Fibroblast of lung (primary cell): ENCODE measurements at regions not wholly inside any gene's neighbourhood (a gene's known extent, or its start where the extent isn't known, plus 50 kb on each side); places are given as distances from the start of the nearest gene placed in this dataset.
A peak's percentile ranks its signal among the peaks of the same experiment; 100 is the strongest.

Experiments
- DNase-seq, 2 donors: peaks; one replicate each; pipeline versions ENCODE4 v3.0.0 to v3.0.0-alpha.2; 2010; ENCODE audit warnings: low read depth in 2 of 2
- H2AFZ ChIP-seq: 2 replicates; pipeline ENCODE4 v1.5.1; 2012; ENCODE audit warnings: low read length, control low read depth, inconsistent platforms
- H3K27ac ChIP-seq: 2 replicates; pipeline ENCODE4 v1.5.1; 2011; ENCODE audit warnings: low read length, control low read depth; ENCODE audit not compliant: insufficient read depth
- H3K27me3 ChIP-seq: 2 replicates; pipeline ENCODE4 v1.5.1; 2011; ENCODE audit warnings: mild to moderate bottlenecking, low read length; ENCODE audit not compliant: control insufficient read depth, insufficient read depth
- H3K36me3 ChIP-seq: 2 replicates; pipeline ENCODE4 v1.5.1; 2011; ENCODE audit warnings: low read length; ENCODE audit not compliant: control insufficient read depth, insufficient read depth
- H3K4me1 ChIP-seq: 2 replicates; pipeline ENCODE4 v1.5.1; 2011; ENCODE audit warnings: low read length; ENCODE audit not compliant: control insufficient read depth, insufficient read depth; ENCODE audit errors: extremely low read depth
- H3K4me2 ChIP-seq: 2 replicates; pipeline ENCODE4 v1.5.1; 2011; ENCODE audit warnings: low read length, control low read depth; ENCODE audit not compliant: insufficient read depth; ENCODE audit errors: extremely low read depth
- H3K4me3 ChIP-seq, 4 experiments: fragments of 200-600 bp in 1 of 4; sonication (generic) in 1 of 4; replicated peaks in 1 of 4; 2 replicates each; pipeline ENCODE4 v1.5.1; 2011 to 2016; ENCODE audit warnings: low read length in 4 of 4, low read depth in 3 of 4, mild to moderate bottlenecking in 3 of 4, control low read depth in 2 of 4, inconsistent platforms in 1 of 4, mixed read lengths in 1 of 4; ENCODE audit not compliant: insufficient read depth in 1 of 4; ENCODE audit errors: control extremely low read depth in 1 of 4
- H3K79me2 ChIP-seq: 2 replicates; pipeline ENCODE4 v1.5.1; 2012; ENCODE audit warnings: mild to moderate bottlenecking, low read length, inconsistent platforms; ENCODE audit not compliant: control insufficient read depth, insufficient read depth
- H3K9ac ChIP-seq: 2 replicates; pipeline ENCODE4 v1.5.1; 2011; ENCODE audit warnings: mild to moderate bottlenecking, low read length, control low read depth; ENCODE audit not compliant: insufficient read depth
- H3K9me3 ChIP-seq: 2 replicates; pipeline ENCODE4 v1.5.1; 2012; ENCODE audit warnings: low read depth, low read length; ENCODE audit not compliant: control insufficient read depth, insufficient read depth
- H4K20me1 ChIP-seq: 2 replicates; pipeline ENCODE4 v1.5.1; 2011; ENCODE audit warnings: low read length; ENCODE audit not compliant: control insufficient read depth, insufficient read depth; ENCODE audit errors: extremely low read depth
- EZH2 ChIP-seq: IDR thresholded peaks from 2 replicates; pipeline ENCODE4 v1.5.1; 2012; ENCODE audit warnings: low read length, control low read depth, mild to moderate bottlenecking; ENCODE audit errors: missing control alignments
- TF ChIP-seq, protein P1 (sequence below), 2 donors: IDR thresholded peaks in 1 of 2; conservative IDR thresholded peaks in 1 of 2; 1 replicate in 1 of 2; 2 replicates in 1 of 2; pipeline ENCODE4 v1.5.1; 2011 to 2012; ENCODE audit warnings: low read length in 2 of 2, control low read depth in 1 of 2, inconsistent platforms in 1 of 2, low read depth in 1 of 2, mild to moderate bottlenecking in 1 of 2

DNA sequence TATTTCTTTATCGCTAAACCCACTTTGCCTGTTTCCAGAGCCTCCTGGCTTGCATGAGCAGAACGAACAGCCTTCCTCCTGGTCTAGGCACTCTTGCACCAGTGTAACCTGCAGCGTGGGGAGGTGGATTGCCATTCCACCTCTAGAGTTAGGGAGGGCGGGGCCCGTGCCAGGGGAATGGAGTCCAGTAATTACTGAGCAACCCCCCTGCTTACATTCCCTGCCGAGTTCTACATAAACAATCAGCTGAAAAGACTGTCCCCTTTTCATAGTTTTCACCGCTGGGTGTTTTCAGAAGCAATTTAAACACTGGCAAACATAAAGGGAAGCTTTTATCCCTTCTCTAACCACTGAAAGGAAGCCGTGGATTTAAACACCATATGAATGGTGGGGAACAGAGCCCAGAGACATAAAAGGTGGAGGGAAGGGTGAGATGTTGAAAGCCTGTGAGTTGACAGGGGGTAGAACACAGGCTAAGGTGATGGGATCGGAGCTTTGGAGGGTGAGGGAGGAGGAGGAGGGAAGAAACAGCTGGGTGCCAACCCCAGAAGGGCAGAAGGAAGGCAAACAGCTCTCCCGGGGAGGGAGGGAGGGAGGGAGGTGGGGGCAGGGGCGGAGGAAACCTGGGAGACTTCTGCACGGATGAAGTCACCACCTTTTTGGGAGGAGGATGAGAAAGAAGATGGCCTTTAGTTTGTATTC lies 68.0 kb upstream of the WDR26 start:
- TF ChIP-seq, protein P1, sequence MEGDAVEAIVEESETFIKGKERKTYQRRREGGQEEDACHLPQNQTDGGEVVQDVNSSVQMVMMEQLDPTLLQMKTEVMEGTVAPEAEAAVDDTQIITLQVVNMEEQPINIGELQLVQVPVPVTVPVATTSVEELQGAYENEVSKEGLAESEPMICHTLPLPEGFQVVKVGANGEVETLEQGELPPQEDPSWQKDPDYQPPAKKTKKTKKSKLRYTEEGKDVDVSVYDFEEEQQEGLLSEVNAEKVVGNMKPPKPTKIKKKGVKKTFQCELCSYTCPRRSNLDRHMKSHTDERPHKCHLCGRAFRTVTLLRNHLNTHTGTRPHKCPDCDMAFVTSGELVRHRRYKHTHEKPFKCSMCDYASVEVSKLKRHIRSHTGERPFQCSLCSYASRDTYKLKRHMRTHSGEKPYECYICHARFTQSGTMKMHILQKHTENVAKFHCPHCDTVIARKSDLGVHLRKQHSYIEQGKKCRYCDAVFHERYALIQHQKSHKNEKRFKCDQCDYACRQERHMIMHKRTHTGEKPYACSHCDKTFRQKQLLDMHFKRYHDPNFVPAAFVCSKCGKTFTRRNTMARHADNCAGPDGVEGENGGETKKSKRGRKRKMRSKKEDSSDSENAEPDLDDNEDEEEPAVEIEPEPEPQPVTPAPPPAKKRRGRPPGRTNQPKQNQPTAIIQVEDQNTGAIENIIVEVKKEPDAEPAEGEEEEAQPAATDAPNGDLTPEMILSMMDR (conservative IDR thresholded peaks at IDR 0.05 in 1 of 2, IDR thresholded peaks at IDR 0.05 in 1 of 2; ENCODE audit: low read depth in 1 of 2, low read length in 2 of 2): no peak
- no peak for TF ChIP-seq EZH2

DNA sequence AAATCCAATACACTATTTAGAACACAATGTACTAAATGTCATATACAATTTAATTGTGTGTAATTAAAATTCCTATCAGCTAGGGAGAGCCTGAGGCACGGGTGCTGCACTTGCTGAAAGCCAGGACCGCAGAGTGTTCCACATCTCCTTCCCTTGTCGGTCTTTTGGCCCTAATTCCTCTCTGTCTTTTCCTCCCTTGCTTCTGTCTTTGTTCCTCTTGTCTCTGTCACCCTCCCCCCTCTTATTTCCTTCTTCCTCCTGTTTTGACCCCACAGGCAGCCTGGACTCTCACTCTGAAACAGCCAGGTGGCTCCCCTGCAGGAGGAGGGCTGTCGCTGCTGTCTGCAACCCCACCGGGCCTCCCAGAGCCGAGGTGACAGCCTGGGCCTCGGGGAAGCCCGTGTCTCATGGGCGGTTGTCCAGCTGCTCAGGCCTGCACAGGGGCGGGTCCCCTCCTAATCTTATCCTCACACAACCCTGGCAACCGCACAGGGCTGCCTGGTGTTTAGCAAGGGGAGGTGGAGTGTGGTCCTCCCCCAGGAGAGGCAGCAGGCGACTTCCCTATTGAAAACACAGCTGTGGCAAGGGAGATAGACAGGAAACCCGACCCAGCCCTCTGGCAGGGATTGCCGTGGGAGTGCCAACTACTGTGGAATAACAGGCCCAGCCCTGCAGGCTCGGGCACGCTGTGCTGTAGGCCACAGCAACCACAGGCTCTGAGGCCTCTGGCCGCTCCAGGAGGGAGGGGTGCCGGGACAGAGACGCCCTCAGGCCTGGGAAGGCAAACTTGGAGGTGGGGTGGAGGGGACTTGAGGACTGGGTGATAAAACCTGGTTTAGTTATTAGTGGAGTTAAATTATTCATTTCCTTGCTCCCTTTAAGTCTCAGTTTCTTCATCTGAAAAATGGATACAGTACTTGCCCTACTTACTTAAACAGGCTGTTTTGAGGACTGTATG lies 68.8 kb upstream of the WDR26 start:
- Histone ChIP-seq H3K4me2 (peak overlapping the region; percentile 59), H2AFZ (peak overlapping the region; percentile 64), H4K20me1 (no peaks in the 10 kb centered on the region), H3K27ac (peak overlapping the region; percentile 18), H3K4me3 (no peak overlapping the region), H3K9me3 (no peaks in the 10 kb centered on the region), H3K27me3 (no peaks in the 10 kb centered on the region), H3K9ac (no peak overlapping the region), H3K4me1 (peaks cover 24% of the 10 kb centered on the region), H3K79me2 (no peaks in the 10 kb centered on the region), H3K36me3 (no peaks in the 10 kb centered on the region)
- peak; percentile 91 to 95 for DNase-seq
- TF ChIP-seq EZH2: no peak
- TF ChIP-seq, protein P1 (conservative IDR thresholded peaks at IDR 0.05 in 1 of 2, IDR thresholded peaks at IDR 0.05 in 1 of 2; ENCODE audit: low read depth in 1 of 2, low read length in 2 of 2): peak; percentile 6

More for the DNA sequence above, 68.0 kb upstream of the WDR26 start:
- Histone ChIP-seq H3K4me1 (peaks cover 27% of the 10 kb centered on the region), H3K27me3 (no peaks in the 10 kb centered on the region), H3K79me2 (no peaks in the 10 kb centered on the region), H3K4me3 (no peak overlapping the region), H3K4me2 (peak overlapping the region; percentile 62), H3K9ac (no peak overlapping the region), H3K9me3 (no peaks in the 10 kb centered on the region), H3K27ac (peak overlapping the region; percentile 18), H4K20me1 (no peaks in the 10 kb centered on the region), H3K36me3 (no peaks in the 10 kb centered on the region), H2AFZ (peak overlapping the region; percentile 57)
- DNase-seq: peak in 1 of 2 donors; percentile 15
